Esophagus squamous epithelium (tissue), 4 donors: ENCODE measurements at regions not wholly inside any gene's neighbourhood (a gene's known extent, or its start where the extent isn't known, plus 50 kb on each side); places are given as distances from the start of the nearest gene placed in this dataset.

Experiments used
- CTCF ChIP-seq, 6 experiments: fragments of 450-650 bp in 4 of 6; fragments of 200-600 bp in 2 of 6; sonication (generic) in 2 of 6; IDR thresholded peaks; one replicate each; pipeline ENCODE4 v1.5.1; 2016 to 2019; ENCODE audit warnings: antibody characterized with exemption in 6 of 6, mild to moderate bottlenecking in 4 of 6, moderate library complexity in 4 of 6
- POLR2A ChIP-seq, 4 donors: fragments of 450-650 bp; IDR thresholded peaks; one replicate each; pipeline ENCODE4 v1.6.1; 2017; ENCODE audit warnings: antibody characterized with exemption in 4 of 4, mild to moderate bottlenecking in 4 of 4, moderate library complexity in 3 of 4

GRCh38 chr12:91983935-91984334 is 161.7 kb downstream of the BTG1 start:
- TF ChIP-seq CTCF (IDR thresholded peaks at IDR 0.05) (no peak), POLR2A (IDR thresholded peaks at IDR 0.05) (no peak)
